IMR-90 (cell line): ENCODE measurements at regions not wholly inside any gene's neighbourhood (a gene's known extent, or its start where the extent isn't known, plus 50 kb on each side); places are given as distances from the start of the nearest gene placed in this dataset.

Experiments used
- ATAC-seq: fragments of 200-7000 bp; cut with Tn5 transposase; 2 replicates; pipeline ENCODE4 v1.9.1; 2020; ENCODE audit warnings: low read depth, mild to moderate bottlenecking, moderate library complexity
- BruUV-seq: library from RNA; stranded (reverse); fragments of 400-500 nt; replicated peaks from 2 replicates; lab custom pipeline; 2021; lab: Mats Ljungman, UMichigan
- CTCF ChIA-PET: fragments of 300-600 bp; formaldehyde crosslinking; extraction: SDS; loops from one replicate; lab custom pipeline; 2021; ENCODE audit warnings: antibody characterized with exemption; lab: Yijun Ruan, JAX
- POLR2A ChIA-PET: fragments of 300-600 bp; sonication (Branson Sonifier 250); formaldehyde crosslinking; loops from one replicate; lab custom pipeline; 2022; ENCODE audit warnings: antibody characterized with exemption; ENCODE audit not compliant: unreplicated experiment; lab: Charles Lee
- DNase-seq: peaks from one replicate; pipeline ENCODE4 v3.0.0; 2013
- H2AFZ ChIP-seq: replicated peaks from 2 replicates; pipeline ENCODE3; 2013; ENCODE audit warnings: low read length, mild to moderate bottlenecking; ENCODE audit not compliant: poor library complexity
- H2AK5ac ChIP-seq: 2 replicates; pipeline ENCODE4 v1.6.1; 2013; ENCODE audit warnings: low read depth, low read length, inconsistent platforms
- H2AK9ac ChIP-seq: replicated peaks from 2 replicates; pipeline ENCODE3; 2013; ENCODE audit warnings: mild to moderate bottlenecking, low read depth, low read length, moderate library complexity; ENCODE audit not compliant: poor library complexity
- H2BK120ac ChIP-seq: 2 replicates; pipeline ENCODE4 v1.6.1; 2013; ENCODE audit warnings: low read depth, low read length, inconsistent platforms
- H2BK15ac ChIP-seq: 3 replicates; pipeline ENCODE4 v1.6.1; 2013; ENCODE audit warnings: low read depth, low read length, inconsistent platforms
- H2BK20ac ChIP-seq: 2 replicates; pipeline ENCODE4 v1.6.1; 2013; ENCODE audit warnings: low read depth, mild to moderate bottlenecking, inconsistent platforms, low read length, moderate library complexity
- H2BK5ac ChIP-seq: 2 replicates; pipeline ENCODE4 v1.6.1; 2013; ENCODE audit warnings: mild to moderate bottlenecking, low read depth, low read length, inconsistent platforms; ENCODE audit not compliant: poor library complexity, severe bottlenecking
- H3K14ac ChIP-seq: replicated peaks from 2 replicates; pipeline ENCODE4 v1.6.1; 2013; ENCODE audit warnings: low read depth, low read length, inconsistent platforms
- H3K18ac ChIP-seq: 2 replicates; pipeline ENCODE4 v1.6.1; 2013; ENCODE audit warnings: low read depth, low read length, control low read depth
- H3K23ac ChIP-seq: 2 replicates; pipeline ENCODE4 v1.6.1; 2013; ENCODE audit warnings: low read depth, low read length, inconsistent platforms
- H3K27ac ChIP-seq: 2 replicates; pipeline ENCODE4 v1.5.1; 2013; ENCODE audit warnings: mild to moderate bottlenecking, control low read depth, low read length; ENCODE audit not compliant: insufficient read depth
- H3K27me3 ChIP-seq: 2 replicates; pipeline ENCODE4 v1.6.1; 2013; ENCODE audit warnings: low read length; ENCODE audit not compliant: control insufficient read depth, insufficient read depth
- H3K36me3 ChIP-seq: 2 replicates; pipeline ENCODE4 v1.6.1; 2013; ENCODE audit warnings: low read length, mixed read lengths; ENCODE audit not compliant: control insufficient read depth, insufficient read depth
- H3K4ac ChIP-seq: 2 replicates; pipeline ENCODE4 v1.6.1; 2013; ENCODE audit warnings: low read depth, low read length, inconsistent platforms
- H3K4me1 ChIP-seq: 2 replicates; pipeline ENCODE4 v1.6.1; 2013; ENCODE audit warnings: low read length, mixed read lengths; ENCODE audit not compliant: control insufficient read depth, insufficient read depth
- H3K4me2 ChIP-seq: 2 replicates; pipeline ENCODE4 v1.6.1; 2013; ENCODE audit warnings: low read depth, mild to moderate bottlenecking, control low read depth, low read length, moderate library complexity
- H3K4me3 ChIP-seq: 2 replicates; pipeline ENCODE4 v1.5.1; 2013; ENCODE audit warnings: low read depth, mild to moderate bottlenecking, control low read depth, low read length, moderate library complexity; ENCODE audit not compliant: insufficient read depth
- H3K56ac ChIP-seq: 2 replicates; pipeline ENCODE4 v1.6.1; 2013; ENCODE audit warnings: low read length, inconsistent platforms; ENCODE audit not compliant: insufficient read depth; ENCODE audit errors: extremely low read depth
- H3K79me1 ChIP-seq, 2 experiments: 2 replicates each; pipeline ENCODE4 v1.6.1; 2013; ENCODE audit warnings: low read length in 2 of 2, inconsistent platforms in 1 of 2, low read depth in 1 of 2
- H3K9ac ChIP-seq: 2 replicates; pipeline ENCODE4 v1.6.1; 2013; ENCODE audit warnings: low read depth, low read length, control low read depth
- H3K9me1 ChIP-seq: 2 replicates; pipeline ENCODE4 v1.6.1; 2013; ENCODE audit warnings: low read length, inconsistent platforms; ENCODE audit not compliant: insufficient read depth
- H3K9me3 ChIP-seq: 2 replicates; pipeline ENCODE4 v1.6.1; 2013; ENCODE audit warnings: low read length; ENCODE audit not compliant: control insufficient read depth, insufficient read depth
- H4K20me1 ChIP-seq: 2 replicates; pipeline ENCODE4 v1.6.1; 2013; ENCODE audit warnings: low read length, inconsistent platforms; ENCODE audit not compliant: insufficient read depth
- H4K5ac ChIP-seq: 2 replicates; pipeline ENCODE4 v1.6.1; 2013; ENCODE audit warnings: mild to moderate bottlenecking, low read depth, low read length, control low read depth
- H4K8ac ChIP-seq, 2 experiments: 2 replicates each; pipeline ENCODE4 v1.6.1; 2013; ENCODE audit warnings: low read depth in 2 of 2, low read length in 2 of 2, control low read depth in 1 of 2, inconsistent platforms in 1 of 2
- H4K91ac ChIP-seq: 2 replicates; pipeline ENCODE4 v1.6.1; 2013; ENCODE audit warnings: low read depth, low read length, inconsistent platforms; ENCODE audit not compliant: insufficient read depth
- MAFK ChIP-seq: IDR thresholded peaks from 2 replicates; pipeline ENCODE4 v1.6.1; 2012; ENCODE audit warnings: low read depth, low read length, improper control_type of control experiment
- POLR2A ChIP-seq: IDR thresholded peaks from 2 replicates; pipeline ENCODE4 v1.6.1; 2012; ENCODE audit warnings: mild to moderate bottlenecking, low read depth, low read length
- SMC3 ChIP-seq: fragments of 150-350 bp; IDR thresholded peaks from 2 replicates; pipeline ENCODE4 v1.6.1; 2016; ENCODE audit warnings: low read depth, mild to moderate bottlenecking, antibody characterized with exemption, low read length, moderate library complexity
- WGBS, 2 experiments: methylation state at CpG; one replicate each; pipeline versions ENCODE4 v1.1.5 to v1.1.7; 2013; ENCODE audit warnings: missing lambda C conversion rate in 2 of 2; ENCODE audit not compliant: insufficient read length in 1 of 2; ENCODE audit errors: extremely low coverage in 2 of 2; 5-methylcytosine and 5-hydroxymethylcytosine counted together
- dilution Hi-C: fragments of 300-500 bp; cut with HindIII; formaldehyde crosslinking; loops from one replicate; pipeline ENCODE4 v1.14.3; 2018; ENCODE audit warnings: low sequenced_read_pairs; ENCODE audit not compliant: unreplicated experiment
- in situ Hi-C: fragments of 300-500 bp; cut with MboI; formaldehyde crosslinking; loops from 3 replicates; pipeline ENCODE4 v1.14.3; 2019; ENCODE audit warnings: low sequenced_read_pairs, inconsistent platforms, mixed read lengths
- intact Hi-C: fragments of 100-400 bp; cut with micrococcal nuclease; formaldehyde crosslinking; loops from 2 replicates; pipeline ENCODE4 v1.10.0; 2022

- H3K4ac ChIP-seq, result no peak overlapping the region
- H2BK120ac ChIP-seq, result no peak overlapping the region
- no peak overlapping the region for H2AK9ac ChIP-seq
- no peaks in the 10 kb centered on the region for H3K36me3 ChIP-seq
- no peak overlapping the region for H3K4me2 ChIP-seq
- no TSS peak for BruUV-seq
- DNase-seq, result no peak
- WGBS, 2 experiments, result no CpG with 5 or more reads among the region's 7 CpGs
- no peak overlapping the region for H4K5ac ChIP-seq
- POLR2A ChIA-PET, result no interaction called here
- H3K14ac ChIP-seq, result no peak overlapping the region
- H2AFZ ChIP-seq, result no peak overlapping the region
- intact Hi-C loops (no loop called here), dilution Hi-C loops (no loop called here), in situ Hi-C loops (no loop called here)
- CTCF ChIA-PET, result no interaction called here
- no peaks in the 10 kb centered on the region for H4K20me1 ChIP-seq
- H3K79me1 ChIP-seq, result no peaks in the 10 kb centered on the region
- no peak overlapping the region for H3K9ac ChIP-seq
- no peak overlapping the region for H3K56ac ChIP-seq
- no peaks in the 10 kb centered on the region for H3K27me3 ChIP-seq
- TF ChIP-seq SMC3 (no peak), POLR2A (no peak), MAFK (no peak)
- H3K23ac ChIP-seq, result no peak overlapping the region
- H4K8ac ChIP-seq, result no peak overlapping the region
- no peak overlapping the region for H2BK15ac ChIP-seq
- H3K27ac ChIP-seq, result no peak overlapping the region
- no peak overlapping the region for H2BK5ac ChIP-seq
- H2AK5ac ChIP-seq, result no peak overlapping the region
- H4K91ac ChIP-seq, result no peak overlapping the region
- H2BK20ac ChIP-seq, result no peak overlapping the region
- H3K4me1 ChIP-seq, result no peaks in the 10 kb centered on the region
- H3K9me3 ChIP-seq, result peaks cover 19% of the 10 kb centered on the region
- H3K9me1 ChIP-seq, result no peaks in the 10 kb centered on the region
- H3K18ac ChIP-seq, result no peak overlapping the region
- H3K4me3 ChIP-seq, result no peak overlapping the region
- ATAC-seq, result no peak
Observed at GRCh38 chr15:23758891-23759290, 71.8 kb upstream of the NDN start.
